ENCODE measurements at regions not wholly inside any gene's neighbourhood (a gene's known extent, or its start where the extent isn't known, plus 50 kb on each side); places are given as distances from the start of the nearest gene placed in this dataset.
"Not testable (repeated sequence)": the region's sequence is repeated elsewhere in the genome, so short reads cannot be mapped to it uniquely, and the experiment has no call there.

GRCh38 chr17:31621566-31621965 is 230.1 kb downstream of the RAB11FIP4 start:
- Mint-ChIP-seq H3K27ac (no peak overlapping the region), H3K4me3 (no peak overlapping the region), H3K4me1 (ENCODE audit: low read depth) (no peaks in the 10 kb centered on the region), H3K36me3 (ENCODE audit: low read depth) (no peaks in the 10 kb centered on the region), H3K27me3 (peaks cover 12% of the 10 kb centered on the region), H3K9me3 (peaks cover 20% of the 10 kb centered on the region)
- no peak for DNase-seq

- H3K4me1 Mint-ChIP-seq (ENCODE audit: low read depth); DNase-seq; H3K27ac Mint-ChIP-seq; H3K4me3 Mint-ChIP-seq; H3K36me3 Mint-ChIP-seq (ENCODE audit: low read depth); H3K9me3 Mint-ChIP-seq; H3K27me3 Mint-ChIP-seq: not testable (repeated sequence)
These were observed 219.6 kb downstream of the RAB11FIP4 start for GRCh38 chr17:31611053-31611452.

- Mint-ChIP-seq H3K27me3 (peaks cover 6% of the 10 kb centered on the region), H3K4me3 (no peak overlapping the region), H3K4me1 (ENCODE audit: low read depth) (no peaks in the 10 kb centered on the region), H3K36me3 (ENCODE audit: low read depth) (no peaks in the 10 kb centered on the region), H3K27ac (no peak overlapping the region), H3K9me3 (no peaks in the 10 kb centered on the region)
- DNase-seq: no peak
These were observed 218.8 kb downstream of the RAB11FIP4 start for GRCh38 chr17:31609996-31610910.

GRCh38 chr17:31609331-31609730 is 217.9 kb downstream of the RAB11FIP4 start:
- Mint-ChIP-seq H3K27me3 (peaks cover 6% of the 10 kb centered on the region), H3K36me3 (ENCODE audit: low read depth) (no peaks in the 10 kb centered on the region), H3K9me3 (no peaks in the 10 kb centered on the region), H3K4me1 (ENCODE audit: low read depth) (no peaks in the 10 kb centered on the region), H3K4me3 (no peak overlapping the region), H3K27ac (no peak overlapping the region)
- no peak for DNase-seq

- no peak overlapping the region for H3K4me3 Mint-ChIP-seq
- H3K36me3 Mint-ChIP-seq (ENCODE audit: low read depth): no peaks in the 10 kb centered on the region
- peaks cover 6% of the 10 kb centered on the region for H3K27me3 Mint-ChIP-seq
- H3K9me3 Mint-ChIP-seq: no peaks in the 10 kb centered on the region
- no peaks in the 10 kb centered on the region for H3K4me1 Mint-ChIP-seq (ENCODE audit: low read depth)
- DNase-seq: no peak
- no peak overlapping the region for H3K27ac Mint-ChIP-seq
These were observed 217.3 kb downstream of the RAB11FIP4 start for GRCh38 chr17:31608659-31609254.

GRCh38 chr17:31605761-31606160 is 214.3 kb downstream of the RAB11FIP4 start:
- H3K27me3 Mint-ChIP-seq: peaks cover 3% of the 10 kb centered on the region
- no peaks in the 10 kb centered on the region for H3K4me1 Mint-ChIP-seq (ENCODE audit: low read depth)
- H3K4me3 Mint-ChIP-seq: no peak overlapping the region
- no peak for DNase-seq
- no peak overlapping the region for H3K27ac Mint-ChIP-seq
- no peaks in the 10 kb centered on the region for H3K36me3 Mint-ChIP-seq (ENCODE audit: low read depth)
- no peaks in the 10 kb centered on the region for H3K9me3 Mint-ChIP-seq

- no peak overlapping the region for H3K27ac Mint-ChIP-seq
- H3K4me3 Mint-ChIP-seq: no peak overlapping the region
- DNase-seq: no peak
- H3K4me1 Mint-ChIP-seq (ENCODE audit: low read depth): no peaks in the 10 kb centered on the region
- H3K9me3 Mint-ChIP-seq: no peaks in the 10 kb centered on the region
- peaks cover 3% of the 10 kb centered on the region for H3K27me3 Mint-ChIP-seq
- H3K36me3 Mint-ChIP-seq (ENCODE audit: low read depth): no peaks in the 10 kb centered on the region
These were observed 213.5 kb downstream of the RAB11FIP4 start for GRCh38 chr17:31604936-31605335.

GRCh38 chr17:31600144-31600543 is 208.7 kb downstream of the RAB11FIP4 start:
- not testable (repeated sequence) for H3K36me3 Mint-ChIP-seq (ENCODE audit: low read depth); H3K27ac Mint-ChIP-seq; H3K4me1 Mint-ChIP-seq (ENCODE audit: low read depth); H3K9me3 Mint-ChIP-seq; H3K27me3 Mint-ChIP-seq; DNase-seq; H3K4me3 Mint-ChIP-seq

- H3K9me3 Mint-ChIP-seq: no peaks in the 10 kb centered on the region
- DNase-seq: no peak
- no peaks in the 10 kb centered on the region for H3K36me3 Mint-ChIP-seq (ENCODE audit: low read depth)
- no peak overlapping the region for H3K27ac Mint-ChIP-seq
- peaks cover 4% of the 10 kb centered on the region for H3K4me1 Mint-ChIP-seq (ENCODE audit: low read depth)
- H3K4me3 Mint-ChIP-seq: no peak overlapping the region
- no peaks in the 10 kb centered on the region for H3K27me3 Mint-ChIP-seq
These were observed 207.6 kb downstream of the RAB11FIP4 start for GRCh38 chr17:31598921-31599571.

- Mint-ChIP-seq H3K4me1 (ENCODE audit: low read depth) (peaks cover 4% of the 10 kb centered on the region), H3K9me3 (no peaks in the 10 kb centered on the region), H3K27ac (no peak overlapping the region), H3K4me3 (no peak overlapping the region), H3K36me3 (ENCODE audit: low read depth) (no peaks in the 10 kb centered on the region), H3K27me3 (no peaks in the 10 kb centered on the region)
- no peak for DNase-seq
These were observed 206.9 kb downstream of the RAB11FIP4 start for GRCh38 chr17:31598399-31598782.

- Mint-ChIP-seq H3K4me3 (no peak overlapping the region), H3K36me3 (ENCODE audit: low read depth) (no peaks in the 10 kb centered on the region)
These were observed 206.3 kb downstream of the RAB11FIP4 start for GRCh38 chr17:31597646-31598398.

GRCh38 chr17:31596382-31597323 is 205.2 kb downstream of the RAB11FIP4 start:
- H3K27ac Mint-ChIP-seq: no peak overlapping the region
- H3K4me1 Mint-ChIP-seq (ENCODE audit: low read depth): peaks cover 4% of the 10 kb centered on the region
- DNase-seq: no peak
- no peaks in the 10 kb centered on the region for H3K9me3 Mint-ChIP-seq
- no peak overlapping the region for H3K4me3 Mint-ChIP-seq
- H3K27me3 Mint-ChIP-seq: no peaks in the 10 kb centered on the region
- H3K36me3 Mint-ChIP-seq (ENCODE audit: low read depth): no peaks in the 10 kb centered on the region

More at GRCh38 chr17:31597646-31598398, 206.3 kb downstream of the RAB11FIP4 start:
- DNase-seq: no peak
- Mint-ChIP-seq H3K4me1 (ENCODE audit: low read depth) (peaks cover 4% of the 10 kb centered on the region), H3K27me3 (no peaks in the 10 kb centered on the region), H3K27ac (no peak overlapping the region), H3K9me3 (no peaks in the 10 kb centered on the region)

- H3K4me1 Mint-ChIP-seq (ENCODE audit: low read depth): peaks cover 4% of the 10 kb centered on the region
- H3K27me3 Mint-ChIP-seq: no peaks in the 10 kb centered on the region
- no peaks in the 10 kb centered on the region for H3K36me3 Mint-ChIP-seq (ENCODE audit: low read depth)
- DNase-seq: no peak
- H3K9me3 Mint-ChIP-seq: no peaks in the 10 kb centered on the region
- H3K27ac Mint-ChIP-seq: no peak overlapping the region
- no peak overlapping the region for H3K4me3 Mint-ChIP-seq
These were observed 204.3 kb downstream of the RAB11FIP4 start for GRCh38 chr17:31595666-31596381.

Data from activated T-cell treated with anti-CD3 and anti-CD28 coated beads, Interleukin-2, amount 50 U/mL, for 24 hours (primary cell).